H1 (cell line): ENCODE measurements at regions not wholly inside any gene's neighbourhood (a gene's known extent, or its start where the extent isn't known, plus 50 kb on each side); places are given as distances from the start of the nearest gene placed in this dataset.

ENCODE experiments used
- CTCF ChIA-PET: fragments of 300-600 bp; sonication (Branson Sonifier 250); formaldehyde crosslinking; loops from one replicate; lab custom pipeline; 2021; ENCODE audit not compliant: partially characterized antibody; lab: Charles Lee
- POLR2A ChIA-PET: fragments of 300-600 bp; sonication (Branson Sonifier 250); formaldehyde crosslinking; loops from one replicate; lab custom pipeline; 2021; ENCODE audit warnings: inconsistent platforms; ENCODE audit not compliant: partially characterized antibody; lab: Charles Lee
- DNase-seq, 2 experiments: peaks; one replicate each; pipeline versions ENCODE4 v3.0.0 to v3.0.0-alpha.2; 2010 to 2022; ENCODE audit warnings: low spot score in 2 of 2, low read depth in 1 of 2, mixed read lengths in 1 of 2
- FAIRE-seq: peaks from 2 replicates; lab custom pipeline; 2011; peaks lifted over from hg19 to GRCh38; lab: Jason Lieb, UNC
- H2AFZ ChIP-seq: 2 replicates; pipeline ENCODE4 v1.8.1; 2012; ENCODE audit warnings: low read length, inconsistent platforms
- H2AK5ac ChIP-seq: 2 replicates; pipeline ENCODE4 v1.6.1; 2013; ENCODE audit warnings: low read depth, low read length
- H2BK120ac ChIP-seq: replicated peaks from 2 replicates; pipeline ENCODE3; 2013; ENCODE audit warnings: low read depth, low read length, inconsistent platforms
- H2BK12ac ChIP-seq: 2 replicates; pipeline ENCODE4 v1.6.1; 2013; ENCODE audit warnings: low read depth, low read length
- H2BK15ac ChIP-seq: 2 replicates; pipeline ENCODE4 v1.6.1; 2013; ENCODE audit warnings: low read length
- H2BK20ac ChIP-seq: 2 replicates; pipeline ENCODE4 v1.6.1; 2013; ENCODE audit warnings: low read length
- H2BK5ac ChIP-seq: 2 replicates; pipeline ENCODE4 v1.6.1; 2013; ENCODE audit warnings: low read depth, low read length
- H3K14ac ChIP-seq: 2 replicates; pipeline ENCODE4 v1.6.1; 2013; ENCODE audit warnings: inconsistent platforms; ENCODE audit not compliant: insufficient read length
- H3K18ac ChIP-seq: 2 replicates; pipeline ENCODE4 v1.6.1; 2013; ENCODE audit warnings: low read length; ENCODE audit errors: extremely low read depth
- H3K23ac ChIP-seq: 2 replicates; pipeline ENCODE4 v1.6.1; 2013; ENCODE audit warnings: inconsistent platforms; ENCODE audit not compliant: insufficient read length
- H3K23me2 ChIP-seq: 2 replicates; pipeline ENCODE4 v1.6.1; 2013; ENCODE audit warnings: low read depth, low read length
- H3K27ac ChIP-seq: 2 replicates; pipeline ENCODE4 v1.6.1; 2011; ENCODE audit warnings: low read depth, low read length, inconsistent platforms
- H3K27me3 ChIP-seq, 4 experiments: replicated peaks in 1 of 4; 1 replicate in 1 of 4; 2 replicates in 3 of 4; pipeline versions ENCODE4 v1.6.1 to v1.8.1; 2011 to 2013; ENCODE audit warnings: low read length in 3 of 4, mild to moderate bottlenecking in 3 of 4, inconsistent platforms in 2 of 4, mixed read lengths in 2 of 4, moderate library complexity in 1 of 4; ENCODE audit not compliant: control insufficient read depth in 3 of 4, insufficient read depth in 3 of 4; ENCODE audit errors: extremely low read depth in 1 of 4
- H3K36me3 ChIP-seq, 4 experiments: 2 replicates each; pipeline versions ENCODE4 v1.6.1 to v1.8.1; 2011 to 2013; ENCODE audit warnings: mild to moderate bottlenecking in 4 of 4, low read length in 3 of 4, moderate library complexity in 2 of 4, control low read depth in 1 of 4, inconsistent platforms in 1 of 4; ENCODE audit not compliant: insufficient read depth in 4 of 4, control insufficient read depth in 2 of 4
- H3K4ac ChIP-seq: replicated peaks from 2 replicates; pipeline ENCODE3; 2013; ENCODE audit warnings: low read length, low read depth, mixed read lengths, inconsistent platforms; ENCODE audit not compliant: insufficient read length
- H3K4me1 ChIP-seq, 4 experiments: replicated peaks in 1 of 4; 1 replicate in 1 of 4; 2 replicates in 3 of 4; pipeline versions ENCODE4 v1.6.1 to v1.8.1; 2011 to 2013; ENCODE audit warnings: low read length in 3 of 4, inconsistent platforms in 2 of 4, mixed read lengths in 1 of 4; ENCODE audit not compliant: insufficient read depth in 4 of 4, control insufficient read depth in 3 of 4
- H3K4me2 ChIP-seq, 2 experiments: 2 replicates each; pipeline versions ENCODE4 v1.6.1 to v1.8.1; 2011 to 2013; ENCODE audit warnings: low read depth in 2 of 2, low read length in 2 of 2, control low read depth in 1 of 2, inconsistent platforms in 1 of 2, mild to moderate bottlenecking in 1 of 2; ENCODE audit not compliant: insufficient read depth in 1 of 2
- H3K4me3 ChIP-seq, 4 experiments: fragments of 200-600, 300-600 bp in 1 of 4; sonication (generic), shearing (Covaris generic), sonication (Bioruptor Twin) in 1 of 4; 2 replicates each; pipeline versions ENCODE4 v1.5.1 to v1.8.1; 2011 to 2016; ENCODE audit warnings: low read length in 4 of 4, low read depth in 3 of 4, control low read depth in 2 of 4, inconsistent platforms in 2 of 4, mild to moderate bottlenecking in 2 of 4, mixed read lengths in 1 of 4, moderate library complexity in 1 of 4; ENCODE audit not compliant: insufficient read depth in 2 of 4; ENCODE audit errors: extremely low read depth in 1 of 4
- H3K56ac ChIP-seq: replicated peaks from 2 replicates; pipeline ENCODE3; 2013; ENCODE audit warnings: low read depth, mild to moderate bottlenecking, mixed read lengths, low read length, inconsistent platforms; ENCODE audit not compliant: insufficient read length
- H3K79me1 ChIP-seq: 2 replicates; pipeline ENCODE4 v1.6.1; 2013; ENCODE audit warnings: low read depth, low read length, control low read depth
- H3K79me2 ChIP-seq, 2 experiments: 2 replicates each; pipeline versions ENCODE4 v1.6.1 to v1.8.1; 2012 to 2013; ENCODE audit warnings: low read length in 2 of 2, mild to moderate bottlenecking in 2 of 2, inconsistent platforms in 1 of 2; ENCODE audit not compliant: insufficient read depth in 2 of 2, control insufficient read depth in 1 of 2
- H3K9ac ChIP-seq, 4 experiments: replicated peaks in 1 of 4; 1 replicate in 1 of 4; 2 replicates in 3 of 4; pipeline versions ENCODE4 v1.6.1 to v1.8.1; 2011 to 2013; ENCODE audit warnings: low read depth in 3 of 4, low read length in 3 of 4, control low read depth in 2 of 4, mild to moderate bottlenecking in 2 of 4, moderate library complexity in 2 of 4, inconsistent platforms in 1 of 4; ENCODE audit errors: extremely low read depth in 1 of 4
- H3K9me3 ChIP-seq, 2 experiments: 2 replicates each; pipeline versions ENCODE4 v1.6.1 to v1.8.1; 2012 to 2013; ENCODE audit warnings: mild to moderate bottlenecking in 2 of 2, moderate library complexity in 2 of 2, control low read depth in 1 of 2, inconsistent platforms in 1 of 2, low read depth in 1 of 2, low read length in 1 of 2, mixed read lengths in 1 of 2; ENCODE audit not compliant: insufficient read depth in 2 of 2
- H4K20me1 ChIP-seq, 2 experiments: replicated peaks in 1 of 2; 2 replicates each; pipeline versions ENCODE3 to v1.8.1; 2011 to 2013; ENCODE audit warnings: inconsistent platforms in 2 of 2, low read length in 2 of 2, mild to moderate bottlenecking in 1 of 2; ENCODE audit not compliant: insufficient read depth in 2 of 2, control insufficient read depth in 1 of 2
- H4K5ac ChIP-seq: 2 replicates; pipeline ENCODE4 v1.6.1; 2013; ENCODE audit warnings: low read length, low read depth, mixed read lengths, inconsistent platforms; ENCODE audit not compliant: insufficient read length
- H4K8ac ChIP-seq: 2 replicates; pipeline ENCODE4 v1.8.0; 2013; ENCODE audit warnings: mild to moderate bottlenecking, moderate library complexity, low read length, inconsistent platforms; ENCODE audit not compliant: insufficient read depth; ENCODE audit errors: extremely low read depth
- H4K91ac ChIP-seq: replicated peaks from 2 replicates; pipeline ENCODE3; 2013; ENCODE audit warnings: low read length, mixed read lengths, inconsistent platforms; ENCODE audit not compliant: insufficient read length
- BRCA1 ChIP-seq: IDR thresholded peaks from 2 replicates; pipeline ENCODE4 v1.6.1; 2012; ENCODE audit warnings: low read depth, low read length, improper control_type of control experiment
- GABPA ChIP-seq: IDR thresholded peaks from 2 replicates; pipeline ENCODE4 v1.6.1; 2011; ENCODE audit warnings: mild to moderate bottlenecking, low read length, moderate library complexity, borderline replicate concordance; ENCODE audit not compliant: insufficient read depth
- KDM5A ChIP-seq: fragments of 200-600 bp; IDR thresholded peaks from 2 replicates; pipeline ENCODE4 v1.7.1; 2012; ENCODE audit warnings: mild to moderate bottlenecking, low read length, inconsistent platforms, mixed read lengths
- NANOG ChIP-seq: IDR thresholded peaks from 2 replicates; pipeline ENCODE4 v1.6.1; 2011; ENCODE audit warnings: low read length, low read depth, mild to moderate bottlenecking, inconsistent platforms; ENCODE audit not compliant: insufficient read depth, poor library complexity, severe bottlenecking
- POU5F1 ChIP-seq: IDR thresholded peaks from 2 replicates; pipeline ENCODE4 v1.6.1; 2011; ENCODE audit warnings: low read depth, mild to moderate bottlenecking, low read length, moderate library complexity
- RNF2 ChIP-seq: fragments of 200-900, 300-1000 bp; sonication (generic); IDR thresholded peaks from 2 replicates; pipeline ENCODE4 v1.7.1; 2016; ENCODE audit warnings: borderline replicate concordance, low read depth, mild to moderate bottlenecking, antibody characterized with exemption, low read length; ENCODE audit not compliant: poor library complexity, severe bottlenecking; ENCODE audit errors: missing control alignments
- SIX5 ChIP-seq: IDR thresholded peaks from 2 replicates; pipeline ENCODE4 v1.6.1; 2011; ENCODE audit warnings: mild to moderate bottlenecking, low read depth, low read length
- WGBS, 2 experiments: shearing (Covaris generic) in 1 of 2; methylation state at CpG; one replicate each; pipeline versions ENCODE4 v1.1.6 to v1.1.7; 2013 to 2015; ENCODE audit warnings: low lambda C conversion rate in 2 of 2, mixed read lengths in 2 of 2, inconsistent platforms in 1 of 2, low coverage in 1 of 2, missing lambda C conversion rate in 1 of 2; ENCODE audit not compliant: insufficient replicate concordance in 2 of 2, insufficient coverage in 1 of 2, insufficient read length in 1 of 2; ENCODE audit errors: extremely low coverage in 1 of 2, missing lambda C conversion rate in 1 of 2; 5-methylcytosine and 5-hydroxymethylcytosine counted together

DNA sequence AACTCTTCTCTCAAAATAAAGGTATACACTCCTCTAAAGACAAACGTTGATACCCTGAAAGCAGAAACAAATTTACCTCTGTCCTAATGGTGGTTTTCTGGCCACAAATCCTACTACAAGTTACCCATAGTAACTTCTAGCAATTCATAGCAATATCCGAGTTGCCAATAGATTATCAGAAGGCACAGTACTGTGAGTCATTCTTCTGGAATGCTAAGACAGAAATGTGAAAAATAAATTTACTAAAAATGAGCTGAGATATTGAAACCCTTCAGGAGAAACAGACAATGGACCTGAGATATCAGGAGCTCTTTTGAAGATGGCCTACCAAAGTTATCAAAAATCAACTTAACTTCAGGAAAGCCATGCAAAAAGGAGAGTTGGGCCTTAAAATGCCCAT is 715.0 kb upstream of the ADAMTS5 start:
- H2AFZ ChIP-seq = no peak overlapping the region
- DNase-seq = no peak
- no peak for TF ChIP-seq SIX5
- TF ChIP-seq RNF2 = no peak
- TF ChIP-seq KDM5A = no peak
- no peak for TF ChIP-seq POU5F1
- no peak for TF ChIP-seq NANOG
- no peak for TF ChIP-seq GABPA
- TF ChIP-seq BRCA1 = no peak

More for the DNA sequence above, 715.0 kb upstream of the ADAMTS5 start:
- H3K4me2 ChIP-seq = no peak overlapping the region
- no peak overlapping the region for H4K8ac ChIP-seq
- H4K20me1 ChIP-seq = no peaks in the 10 kb centered on the region
- no peaks in the 10 kb centered on the region for H3K9me3 ChIP-seq
- no peak overlapping the region for H2BK5ac ChIP-seq
- no peak for FAIRE-seq
- no peak overlapping the region for H3K18ac ChIP-seq
- no peak overlapping the region for H4K5ac ChIP-seq
- no peak overlapping the region for H3K4ac ChIP-seq
- H2BK120ac ChIP-seq = no peak overlapping the region
- no peak overlapping the region for H3K27ac ChIP-seq
- no peak overlapping the region for H3K14ac ChIP-seq
- H3K23ac ChIP-seq = no peak overlapping the region
- no peaks in the 10 kb centered on the region for H3K36me3 ChIP-seq
- H4K91ac ChIP-seq = no peak overlapping the region
- H3K4me1 ChIP-seq = no peaks in the 10 kb centered on the region
- no peak overlapping the region for H3K9ac ChIP-seq
- no peak overlapping the region for H3K4me3 ChIP-seq
- ChIA-PET POLR2A (no interaction called here), CTCF (interaction anchor here (1.2 kb wide), 1 partner anchor 564 kb away, joined by 3 read pairs; no protein-coding TSS in a partner anchor)
- H2BK20ac ChIP-seq = no peak overlapping the region
- H2BK15ac ChIP-seq = no peak overlapping the region
- H3K56ac ChIP-seq = no peak overlapping the region
- 80% methylated on average over 2 of the region's 2 CpGs; no CpG with 5 or more reads in 1 of the 2 experiments for WGBS, 2 experiments
- H3K79me2 ChIP-seq = no peaks in the 10 kb centered on the region
- H3K23me2 ChIP-seq = no peaks in the 10 kb centered on the region
- H2BK12ac ChIP-seq = no peak overlapping the region
- no peak overlapping the region for H2AK5ac ChIP-seq
- no peaks in the 10 kb centered on the region for H3K79me1 ChIP-seq
- no peaks in the 10 kb centered on the region for H3K27me3 ChIP-seq
